GM12865 (cell line): ENCODE measurements at regions not wholly inside any gene's neighbourhood (a gene's known extent, or its start where the extent isn't known, plus 50 kb on each side); places are given as distances from the start of the nearest gene placed in this dataset.

Experiments used
- DNase-seq: peaks from one replicate; pipeline ENCODE4 v3.0.0; 2010; ENCODE audit warnings: low read depth
- H3K4me3 ChIP-seq: 2 replicates; pipeline ENCODE4 v1.5.1; 2011; ENCODE audit warnings: mild to moderate bottlenecking, low read depth, low read length, control low read depth
- CTCF ChIP-seq: IDR thresholded peaks from 2 replicates; pipeline ENCODE4 v1.5.1; 2011; ENCODE audit warnings: low read length, control low read depth, low read depth, inconsistent platforms; ENCODE audit not compliant: insufficient read depth; ENCODE audit errors: missing control alignments

- DNase-seq: no peak
- H3K4me3 ChIP-seq: no peak overlapping the region
- TF ChIP-seq CTCF: no peak
Observed at GRCh38 chr7:9960460-9960859, 1013.2 kb upstream of the PHF14 start.

GRCh38 chr7:9961161-9961922 lies 1012.3 kb upstream of the PHF14 start:
- H3K4me3 ChIP-seq: no peak overlapping the region
- DNase-seq: no peak
- no peak for TF ChIP-seq CTCF

- no peak for DNase-seq
- no peak overlapping the region for H3K4me3 ChIP-seq
- no peak for TF ChIP-seq CTCF
Observed at GRCh38 chr7:9962742-9963141, 1010.9 kb upstream of the PHF14 start.

- no peak for TF ChIP-seq CTCF
- DNase-seq: no peak
- no peak overlapping the region for H3K4me3 ChIP-seq
Observed at GRCh38 chr7:9978106-9979064, 995.3 kb upstream of the PHF14 start.

GRCh38 chr7:9981742-9982349 lies 991.8 kb upstream of the PHF14 start:
- no peak overlapping the region for H3K4me3 ChIP-seq
- TF ChIP-seq CTCF: no peak
- no peak for DNase-seq

- DNase-seq: no peak
- H3K4me3 ChIP-seq: no peak overlapping the region
- TF ChIP-seq CTCF: no peak
Observed at GRCh38 chr7:9983048-9983447, 990.6 kb upstream of the PHF14 start.
